ENCODE measurements at regions not wholly inside any gene's neighbourhood (a gene's known extent, or its start where the extent isn't known, plus 50 kb on each side); places are given as distances from the start of the nearest gene placed in this dataset.

DNA sequence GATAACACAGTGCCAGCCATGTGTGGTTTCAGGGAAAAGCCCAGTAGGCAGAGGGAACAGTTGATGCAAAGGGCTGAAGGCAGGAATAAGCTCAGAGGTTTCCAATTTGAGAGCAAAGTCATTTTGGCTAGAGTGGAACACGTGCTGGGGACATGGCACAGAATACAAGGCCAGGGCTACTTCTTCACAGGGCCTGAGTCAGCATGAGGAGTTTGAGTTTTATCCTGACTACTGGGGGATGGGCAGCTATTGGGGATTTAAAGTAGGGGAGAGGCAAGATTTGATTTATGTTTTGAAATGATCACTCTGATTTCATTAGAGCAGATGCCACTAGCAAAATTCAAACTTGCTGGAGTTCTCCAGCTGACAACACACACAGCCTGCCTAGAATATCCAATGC lies 241.1 kb upstream of the CSF3R start:
- H3K9me3 ChIP-seq (ENCODE audit: low read depth, low read length, poor library complexity, severe bottlenecking), result no peaks in the 10 kb centered on the region
- ChIA-PET POLR2A (ENCODE audit: low non-redundant PET) (no interaction called here), CTCF (no interaction called here)
- no peaks in the 10 kb centered on the region for H3K4me1 ChIP-seq (ENCODE audit: insufficient read depth, low read length, poor library complexity, severe bottlenecking)
- H3K27me3 ChIP-seq (replicated peaks; ENCODE audit: insufficient read depth, low read depth, low read length, poor library complexity), result peaks cover 19% of the 10 kb centered on the region
- no peak for TF ChIP-seq EZH2 (IDR thresholded peaks at IDR 0.05; ENCODE audit: borderline replicate concordance, low read depth, low read length, poor library complexity, severe bottlenecking)
- TF ChIP-seq, protein P1, sequence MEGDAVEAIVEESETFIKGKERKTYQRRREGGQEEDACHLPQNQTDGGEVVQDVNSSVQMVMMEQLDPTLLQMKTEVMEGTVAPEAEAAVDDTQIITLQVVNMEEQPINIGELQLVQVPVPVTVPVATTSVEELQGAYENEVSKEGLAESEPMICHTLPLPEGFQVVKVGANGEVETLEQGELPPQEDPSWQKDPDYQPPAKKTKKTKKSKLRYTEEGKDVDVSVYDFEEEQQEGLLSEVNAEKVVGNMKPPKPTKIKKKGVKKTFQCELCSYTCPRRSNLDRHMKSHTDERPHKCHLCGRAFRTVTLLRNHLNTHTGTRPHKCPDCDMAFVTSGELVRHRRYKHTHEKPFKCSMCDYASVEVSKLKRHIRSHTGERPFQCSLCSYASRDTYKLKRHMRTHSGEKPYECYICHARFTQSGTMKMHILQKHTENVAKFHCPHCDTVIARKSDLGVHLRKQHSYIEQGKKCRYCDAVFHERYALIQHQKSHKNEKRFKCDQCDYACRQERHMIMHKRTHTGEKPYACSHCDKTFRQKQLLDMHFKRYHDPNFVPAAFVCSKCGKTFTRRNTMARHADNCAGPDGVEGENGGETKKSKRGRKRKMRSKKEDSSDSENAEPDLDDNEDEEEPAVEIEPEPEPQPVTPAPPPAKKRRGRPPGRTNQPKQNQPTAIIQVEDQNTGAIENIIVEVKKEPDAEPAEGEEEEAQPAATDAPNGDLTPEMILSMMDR (conservative IDR thresholded peaks at IDR 0.05; ENCODE audit: low read depth, low read length), result no peak
- H3K4me3 ChIP-seq (ENCODE audit: low read depth, low read length, poor library complexity, severe bottlenecking), result no peak overlapping the region
- intact Hi-C loops (cut with micrococcal nuclease; ENCODE audit: unreplicated experiment), result no loop called here
- BruUV-seq (replicated peaks), result no TSS peak
- no peak overlapping the region for H3K27ac ChIP-seq (ENCODE audit: low read depth, low read length, poor library complexity, severe bottlenecking)
- DNase-seq (ENCODE audit: low spot score), result no peak
- H3K36me3 ChIP-seq (ENCODE audit: insufficient read depth, low read length, poor library complexity, severe bottlenecking), result no peaks in the 10 kb centered on the region

DNA sequence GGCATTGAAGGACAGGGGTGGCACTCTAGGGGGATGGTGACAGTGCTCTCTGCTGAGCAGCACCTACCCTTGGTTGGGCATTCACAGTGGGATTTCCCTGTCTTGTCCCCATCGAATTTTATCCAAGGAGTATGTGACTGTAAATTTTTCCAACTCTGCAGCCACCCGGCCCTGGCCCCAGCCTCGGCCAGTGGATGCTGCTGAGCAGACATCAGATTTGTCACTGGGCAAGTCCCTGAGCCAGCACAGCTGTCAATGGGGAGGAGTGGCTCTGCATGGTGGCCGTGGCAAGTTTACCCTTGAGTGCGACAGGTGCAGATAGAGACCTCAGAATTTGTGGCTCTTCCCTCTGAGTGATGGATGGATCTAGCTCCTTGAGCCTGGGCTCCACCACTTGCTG lies 240.2 kb upstream of the CSF3R start:
- no peak for TF ChIP-seq EZH2 (IDR thresholded peaks at IDR 0.05; ENCODE audit: borderline replicate concordance, low read depth, low read length, poor library complexity, severe bottlenecking)
- intact Hi-C loops (cut with micrococcal nuclease; ENCODE audit: unreplicated experiment), result no loop called here
- no peak overlapping the region for H3K4me3 ChIP-seq (ENCODE audit: low read depth, low read length, poor library complexity, severe bottlenecking)
- BruUV-seq (replicated peaks), result no TSS peak
- ChIA-PET CTCF (no interaction called here), POLR2A (ENCODE audit: low non-redundant PET) (no interaction called here)
- no peaks in the 10 kb centered on the region for H3K36me3 ChIP-seq (ENCODE audit: insufficient read depth, low read length, poor library complexity, severe bottlenecking)
- no peak overlapping the region for H3K27ac ChIP-seq (ENCODE audit: low read depth, low read length, poor library complexity, severe bottlenecking)
- DNase-seq (ENCODE audit: low spot score), result no peak
- H3K4me1 ChIP-seq (ENCODE audit: insufficient read depth, low read length, poor library complexity, severe bottlenecking), result no peaks in the 10 kb centered on the region
- no peaks in the 10 kb centered on the region for H3K9me3 ChIP-seq (ENCODE audit: low read depth, low read length, poor library complexity, severe bottlenecking)
- peaks cover 23% of the 10 kb centered on the region for H3K27me3 ChIP-seq (replicated peaks; ENCODE audit: insufficient read depth, low read depth, low read length, poor library complexity)

DNA sequence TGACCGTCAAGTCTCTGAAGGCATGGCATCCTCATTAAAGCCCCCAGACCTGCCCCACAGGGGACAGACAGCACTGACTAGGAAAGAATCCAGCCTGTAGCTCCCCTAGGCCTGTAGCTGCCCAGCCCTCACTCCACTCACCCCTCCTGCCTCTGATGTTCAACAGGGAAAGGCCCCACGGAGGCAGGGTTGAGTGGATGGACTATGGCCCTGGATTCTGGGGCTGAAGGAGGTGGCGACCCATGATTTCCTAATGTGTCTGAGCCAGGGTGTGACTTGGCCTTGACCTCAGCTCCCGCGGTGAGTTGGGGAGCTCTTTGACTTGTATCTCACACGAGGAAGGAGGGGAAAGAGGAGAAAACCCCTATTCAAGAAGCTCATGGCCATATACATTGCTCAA lies 238.5 kb upstream of the CSF3R start:
- Histone ChIP-seq H3K36me3 (ENCODE audit: insufficient read depth, low read length, poor library complexity, severe bottlenecking) (no peaks in the 10 kb centered on the region), H3K27me3 (replicated peaks; ENCODE audit: insufficient read depth, low read depth, low read length, poor library complexity) (peaks cover 23% of the 10 kb centered on the region), H3K27ac (ENCODE audit: low read depth, low read length, poor library complexity, severe bottlenecking) (no peak overlapping the region), H3K4me1 (ENCODE audit: insufficient read depth, low read length, poor library complexity, severe bottlenecking) (no peaks in the 10 kb centered on the region), H3K9me3 (ENCODE audit: low read depth, low read length, poor library complexity, severe bottlenecking) (no peaks in the 10 kb centered on the region), H3K4me3 (ENCODE audit: low read depth, low read length, poor library complexity, severe bottlenecking) (no peak overlapping the region)
- ChIA-PET POLR2A (ENCODE audit: low non-redundant PET) (no interaction called here), CTCF (no interaction called here)
- intact Hi-C loops (cut with micrococcal nuclease; ENCODE audit: unreplicated experiment), result no loop called here
- no peak for TF ChIP-seq EZH2 (IDR thresholded peaks at IDR 0.05; ENCODE audit: borderline replicate concordance, low read depth, low read length, poor library complexity, severe bottlenecking)
- TF ChIP-seq, protein P1 (conservative IDR thresholded peaks at IDR 0.05; ENCODE audit: low read depth, low read length), result no peak
- no peak for DNase-seq (ENCODE audit: low spot score)
- BruUV-seq (replicated peaks), result no TSS peak

DNA sequence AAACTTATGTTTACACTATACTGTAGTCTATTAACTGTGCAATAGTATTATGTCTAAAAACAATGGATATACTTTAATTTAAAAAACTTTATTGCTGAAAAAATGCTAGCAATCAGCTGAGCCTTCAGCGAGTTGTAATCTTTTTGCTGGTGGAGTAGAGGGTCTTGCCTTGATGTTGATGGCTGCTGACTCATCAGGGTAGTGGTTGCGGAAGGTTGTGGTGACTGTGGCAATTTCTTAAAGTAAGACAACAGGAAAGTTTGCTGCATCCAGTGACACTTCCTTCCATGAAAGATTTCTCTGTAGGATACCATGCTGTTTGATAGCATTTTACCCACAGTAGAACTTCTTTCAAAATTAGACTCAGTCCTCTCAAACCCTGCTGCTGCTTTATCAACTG lies 234.7 kb upstream of the CSF3R start:
- Histone ChIP-seq H3K9me3 (ENCODE audit: low read depth, low read length, poor library complexity, severe bottlenecking) (no peaks in the 10 kb centered on the region), H3K36me3 (ENCODE audit: insufficient read depth, low read length, poor library complexity, severe bottlenecking) (no peaks in the 10 kb centered on the region), H3K27me3 (replicated peaks; ENCODE audit: insufficient read depth, low read depth, low read length, poor library complexity) (peaks cover 31% of the 10 kb centered on the region), H3K27ac (ENCODE audit: low read depth, low read length, poor library complexity, severe bottlenecking) (no peak overlapping the region), H3K4me1 (ENCODE audit: insufficient read depth, low read length, poor library complexity, severe bottlenecking) (no peaks in the 10 kb centered on the region), H3K4me3 (ENCODE audit: low read depth, low read length, poor library complexity, severe bottlenecking) (no peak overlapping the region)
- BruUV-seq (replicated peaks), result no TSS peak
- DNase-seq (ENCODE audit: low spot score), result no peak
- intact Hi-C loops (cut with micrococcal nuclease; ENCODE audit: unreplicated experiment), result no loop called here
- ChIA-PET POLR2A (ENCODE audit: low non-redundant PET) (no interaction called here), CTCF (no interaction called here)
- no peak for TF ChIP-seq EZH2 (IDR thresholded peaks at IDR 0.05; ENCODE audit: borderline replicate concordance, low read depth, low read length, poor library complexity, severe bottlenecking)

All from A673 (cell line).